Cardiac muscle cell (in vitro differentiated cells and primary cell): ENCODE measurements at regions not wholly inside any gene's neighbourhood (a gene's known extent, or its start where the extent isn't known, plus 50 kb on each side); places are given as distances from the start of the nearest gene placed in this dataset.
"Not testable (repeated sequence)": the region's sequence is repeated elsewhere in the genome, so short reads cannot be mapped to it uniquely, and the experiment has no call there.

Source experiments
- DNase-seq, 2 donors: peaks; one replicate each; pipeline versions ENCODE4 v3.0.0 to v3.0.0-alpha.2; 2010 to 2017; ENCODE audit warnings: low read depth in 1 of 2, low spot score in 1 of 2
- H3K27ac ChIP-seq: fragments of 200-600 bp; sonication (generic); 2 replicates; pipeline ENCODE4 v1.5.1; 2016
- H3K27me3 ChIP-seq: fragments of 200-600 bp; sonication (generic); 2 replicates; pipeline ENCODE4 v1.6.0; 2016; ENCODE audit warnings: control low read depth
- H3K36me3 ChIP-seq: fragments of 200-600 bp; sonication (generic); 2 replicates; pipeline ENCODE4 v1.5.1; 2016; ENCODE audit warnings: control low read depth
- H3K4me1 ChIP-seq: fragments of 200-600 bp; sonication (generic); 2 replicates; pipeline ENCODE4 v1.8.1; 2017; ENCODE audit warnings: low read depth, mild to moderate bottlenecking, mixed run types
- H3K4me3 ChIP-seq: fragments of 200-600 bp; sonication (generic); 2 replicates; pipeline ENCODE4 v1.5.1; 2016; ENCODE audit warnings: mild to moderate bottlenecking
- H3K9me3 ChIP-seq: fragments of 200-600 bp; sonication (generic); 2 replicates; pipeline ENCODE4 v1.5.1; 2017; ENCODE audit warnings: low read depth, mild to moderate bottlenecking, control low read depth
- TF ChIP-seq, protein P1 (sequence below): IDR thresholded peaks from 2 replicates; pipeline ENCODE4 v1.5.1; 2012; ENCODE audit warnings: low read depth, mild to moderate bottlenecking, low read length

DNA sequence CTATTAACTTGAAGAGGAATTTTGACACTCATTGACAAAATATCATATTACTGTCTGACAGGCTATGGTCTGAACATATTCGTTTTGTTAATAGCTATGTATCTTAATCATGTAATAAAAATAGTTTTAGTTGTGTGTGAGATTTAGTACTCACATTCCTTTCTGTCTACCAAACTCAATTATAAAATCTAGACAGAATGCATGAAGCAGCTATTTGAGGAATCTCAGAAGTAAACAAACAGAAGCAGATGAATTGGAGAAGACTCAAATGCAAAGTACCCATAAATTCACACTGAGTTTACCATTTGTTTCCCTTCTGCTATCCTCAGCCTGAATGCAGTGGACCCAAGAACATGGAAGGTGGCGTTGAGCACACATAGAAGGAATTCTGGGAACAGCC, 841.6 kb upstream of the AADAT start:
- DNase-seq: no peak
- Histone ChIP-seq H3K9me3 (no peaks in the 10 kb centered on the region), H3K27me3 (no peaks in the 10 kb centered on the region), H3K4me3 (no peak overlapping the region), H3K27ac (no peak overlapping the region), H3K36me3 (no peaks in the 10 kb centered on the region), H3K4me1 (no peaks in the 10 kb centered on the region)
- TF ChIP-seq, protein P1, sequence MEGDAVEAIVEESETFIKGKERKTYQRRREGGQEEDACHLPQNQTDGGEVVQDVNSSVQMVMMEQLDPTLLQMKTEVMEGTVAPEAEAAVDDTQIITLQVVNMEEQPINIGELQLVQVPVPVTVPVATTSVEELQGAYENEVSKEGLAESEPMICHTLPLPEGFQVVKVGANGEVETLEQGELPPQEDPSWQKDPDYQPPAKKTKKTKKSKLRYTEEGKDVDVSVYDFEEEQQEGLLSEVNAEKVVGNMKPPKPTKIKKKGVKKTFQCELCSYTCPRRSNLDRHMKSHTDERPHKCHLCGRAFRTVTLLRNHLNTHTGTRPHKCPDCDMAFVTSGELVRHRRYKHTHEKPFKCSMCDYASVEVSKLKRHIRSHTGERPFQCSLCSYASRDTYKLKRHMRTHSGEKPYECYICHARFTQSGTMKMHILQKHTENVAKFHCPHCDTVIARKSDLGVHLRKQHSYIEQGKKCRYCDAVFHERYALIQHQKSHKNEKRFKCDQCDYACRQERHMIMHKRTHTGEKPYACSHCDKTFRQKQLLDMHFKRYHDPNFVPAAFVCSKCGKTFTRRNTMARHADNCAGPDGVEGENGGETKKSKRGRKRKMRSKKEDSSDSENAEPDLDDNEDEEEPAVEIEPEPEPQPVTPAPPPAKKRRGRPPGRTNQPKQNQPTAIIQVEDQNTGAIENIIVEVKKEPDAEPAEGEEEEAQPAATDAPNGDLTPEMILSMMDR: no peak

DNA sequence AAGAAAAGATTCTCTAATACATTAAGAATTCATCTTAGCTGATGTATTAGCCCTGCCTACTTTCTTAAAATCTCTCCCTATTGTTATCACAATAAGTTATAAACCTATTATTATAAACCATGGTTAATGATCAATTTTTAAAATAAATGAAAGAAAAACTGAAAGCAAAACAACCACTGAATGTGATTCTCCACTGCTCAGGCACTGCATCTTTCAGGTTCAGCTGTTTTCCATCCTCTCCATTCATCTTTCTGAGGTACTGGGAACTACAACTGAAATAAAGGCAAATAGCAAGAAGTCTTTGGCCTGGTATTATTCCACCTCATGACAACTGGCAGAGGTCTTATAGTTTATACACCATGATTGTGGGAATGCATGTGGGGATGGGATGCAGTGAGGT, 798.9 kb upstream of the AADAT start:
- H3K4me3 ChIP-seq: no peak overlapping the region
- DNase-seq: no peak
- no peaks in the 10 kb centered on the region for H3K9me3 ChIP-seq
- TF ChIP-seq, protein P1: no peak
- no peaks in the 10 kb centered on the region for H3K27me3 ChIP-seq
- H3K4me1 ChIP-seq: no peaks in the 10 kb centered on the region
- no peaks in the 10 kb centered on the region for H3K36me3 ChIP-seq
- no peak overlapping the region for H3K27ac ChIP-seq

DNA sequence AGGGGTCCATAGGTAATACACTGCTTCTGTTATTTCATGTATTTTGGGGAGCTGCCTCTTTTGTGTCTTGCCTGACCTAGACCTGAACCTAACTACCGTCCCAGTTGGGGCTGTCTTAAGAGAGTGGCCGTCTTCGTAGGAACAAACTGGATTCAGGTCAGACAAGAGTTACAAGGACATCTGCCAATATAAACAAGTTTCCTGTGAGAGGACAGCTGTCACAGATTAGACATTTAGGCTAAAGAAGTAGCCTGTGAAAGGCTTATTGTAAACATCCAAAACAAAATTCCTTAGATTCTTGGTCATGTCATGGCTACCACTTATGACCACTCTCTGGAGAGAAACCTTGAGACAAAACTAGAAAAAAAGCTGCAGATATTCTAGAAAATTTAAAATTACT, 797.6 kb upstream of the AADAT start:
- H3K9me3 ChIP-seq: no peaks in the 10 kb centered on the region
- no peaks in the 10 kb centered on the region for H3K27me3 ChIP-seq
- TF ChIP-seq, protein P1: no peak
- no peaks in the 10 kb centered on the region for H3K36me3 ChIP-seq
- no peak overlapping the region for H3K4me3 ChIP-seq
- no peaks in the 10 kb centered on the region for H3K4me1 ChIP-seq
- no peak overlapping the region for H3K27ac ChIP-seq
- DNase-seq: no peak

DNA sequence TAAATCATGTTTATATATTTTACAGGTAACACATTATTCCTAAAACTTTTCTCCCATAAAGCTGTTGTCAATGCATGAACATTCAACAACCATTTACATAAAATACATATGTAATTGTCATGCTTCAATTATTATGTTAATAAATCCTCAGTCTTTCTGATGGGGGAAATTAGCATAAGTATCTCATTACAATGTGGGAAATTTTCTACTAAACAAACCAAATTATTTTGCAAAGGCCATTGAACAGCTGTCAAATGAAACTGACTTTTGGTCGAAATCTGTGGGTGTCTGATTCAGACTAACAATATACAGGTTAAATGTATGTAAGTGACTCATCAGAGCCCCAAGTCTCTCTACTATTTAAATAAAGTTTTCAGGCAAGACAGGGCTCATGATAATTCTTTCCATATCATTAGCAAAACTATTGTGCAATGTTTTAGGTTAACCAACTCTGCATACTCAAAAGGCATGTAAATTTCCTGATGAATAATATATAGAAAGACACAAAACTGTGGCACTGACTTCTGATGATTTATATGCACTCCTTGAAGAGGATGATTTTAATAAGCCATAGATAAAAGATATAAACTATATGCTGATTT, 795.3 kb upstream of the AADAT start:
- H3K4me3 ChIP-seq: no peak overlapping the region
- TF ChIP-seq, protein P1: no peak

DNA sequence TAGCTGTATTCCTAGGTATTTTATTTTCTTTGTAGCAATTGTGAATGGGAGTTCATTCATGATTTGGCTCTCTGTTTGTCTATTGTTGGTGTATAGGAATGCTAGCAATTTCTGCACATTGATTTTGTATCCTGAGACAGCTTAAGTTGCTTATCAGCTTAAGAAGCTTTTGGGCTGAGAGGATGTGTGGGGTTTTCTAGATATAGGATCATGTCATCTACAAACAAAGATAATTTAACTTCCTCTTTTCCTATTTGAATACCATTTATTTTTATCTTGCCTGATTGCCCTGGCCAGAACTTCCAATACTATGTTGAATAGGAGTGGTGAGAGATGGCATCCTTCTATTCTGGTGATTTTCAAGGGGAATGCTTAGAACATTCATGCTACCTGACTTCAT, 791.9 kb upstream of the AADAT start:
- not testable (repeated sequence) for H3K4me1 ChIP-seq, H3K9me3 ChIP-seq, DNase-seq, H3K27ac ChIP-seq, H3K27me3 ChIP-seq, H3K4me3 ChIP-seq, H3K36me3 ChIP-seq

More for the DNA sequence above, 795.3 kb upstream of the AADAT start:
- H3K27ac ChIP-seq: no peak overlapping the region
- no peak for DNase-seq
- no peaks in the 10 kb centered on the region for H3K4me1 ChIP-seq
- H3K27me3 ChIP-seq: no peaks in the 10 kb centered on the region
- H3K36me3 ChIP-seq: no peaks in the 10 kb centered on the region
- H3K9me3 ChIP-seq: no peaks in the 10 kb centered on the region

DNA sequence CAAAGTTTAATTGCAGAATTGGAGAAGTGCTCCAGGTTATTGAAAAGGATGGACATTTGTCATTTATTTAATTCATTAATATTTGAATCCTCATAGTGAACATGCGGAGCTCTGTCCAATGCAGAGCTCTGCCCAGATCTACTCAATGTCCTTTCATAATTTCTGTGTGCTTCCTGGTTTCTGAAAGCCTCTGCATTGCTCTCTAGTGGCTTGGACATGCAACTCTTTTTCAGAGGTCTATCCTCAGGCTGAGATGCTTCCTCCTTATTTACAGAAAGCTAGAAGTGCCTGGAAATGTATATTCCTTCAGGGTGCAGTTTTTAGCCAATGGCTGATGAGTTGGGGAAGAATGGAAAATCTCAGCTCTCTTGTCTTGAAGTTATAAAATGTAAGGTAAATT, 786.1 kb upstream of the AADAT start:
- H3K4me1 ChIP-seq: no peaks in the 10 kb centered on the region
- peak in 1 of 2 donors; percentile 22 for DNase-seq
- TF ChIP-seq, protein P1: no peak
- no peak overlapping the region for H3K27ac ChIP-seq
- H3K36me3 ChIP-seq: no peaks in the 10 kb centered on the region
- no peaks in the 10 kb centered on the region for H3K27me3 ChIP-seq
- H3K4me3 ChIP-seq: no peak overlapping the region
- no peaks in the 10 kb centered on the region for H3K9me3 ChIP-seq
